Stimulated activated CD4-positive, alpha-beta T cell treated with anti-CD3 and anti-CD28 coated beads, TNF-alpha, amount 100 ng/mL, for 24 hours (primary cell): ENCODE measurements at regions not wholly inside any gene's neighbourhood (a gene's known extent, or its start where the extent isn't known, plus 50 kb on each side); places are given as distances from the start of the nearest gene placed in this dataset.
"Not testable (repeated sequence)": the region's sequence is repeated elsewhere in the genome, so short reads cannot be mapped to it uniquely, and the experiment has no call there.

Source experiments
- DNase-seq, 3 experiments: peaks; one replicate each; pipeline ENCODE4 v3.0.0-alpha.2; 2020; ENCODE audit warnings: low read depth in 3 of 3

- peak; percentile 35 to 51 (median 40) for DNase-seq
Measured at GRCh38 chr14:99995700-99996356, 69.4 kb upstream of the EVL start.

- no peak for DNase-seq
Measured at GRCh38 chr14:99996951-99997571, 68.2 kb upstream of the EVL start.

- not testable (repeated sequence) for DNase-seq
Measured at GRCh38 chr14:100000398-100000797, 64.8 kb upstream of the EVL start.

GRCh38 chr14:100004392-100004791 lies 60.8 kb upstream of the EVL start:
- DNase-seq = no peak

GRCh38 chr14:100007254-100007653 lies 58.0 kb upstream of the EVL start:
- DNase-seq = no peak

- DNase-seq = not testable (repeated sequence)
Measured at GRCh38 chr14:100009802-100010201, 55.4 kb upstream of the EVL start.

GRCh38 chr14:100010679-100011078 lies 54.5 kb upstream of the EVL start:
- no peak for DNase-seq

GRCh38 chr14:100011628-100012325 lies 53.4 kb upstream of the EVL start:
- no peak for DNase-seq

GRCh38 chr14:100012478-100013327 lies 52.5 kb upstream of the EVL start:
- no peak for DNase-seq

- no peak for DNase-seq
Measured at GRCh38 chr14:100015251-100015655, 50.0 kb upstream of the EVL start.
